ENCODE measurements at regions not wholly inside any gene's neighbourhood (a gene's known extent, or its start where the extent isn't known, plus 50 kb on each side); places are given as distances from the start of the nearest gene placed in this dataset.

GRCh38 chr10:36302086-36302485 lies 660.0 kb upstream of the FZD8 start:
- DNase-seq (ENCODE audit: low read depth) = no peak

- no peak for DNase-seq (ENCODE audit: low read depth)
These were observed 659.4 kb upstream of the FZD8 start for GRCh38 chr10:36301539-36301938.

GRCh38 chr10:36301139-36301538 lies 659.0 kb upstream of the FZD8 start:
- no peak for DNase-seq (ENCODE audit: low read depth)

GRCh38 chr10:36283827-36284226 lies 641.7 kb upstream of the FZD8 start:
- no peak for DNase-seq (ENCODE audit: low read depth)

GRCh38 chr10:36281831-36282331 lies 639.8 kb upstream of the FZD8 start:
- DNase-seq (ENCODE audit: low read depth) = peak; percentile 21

GRCh38 chr10:36280890-36281499 lies 638.9 kb upstream of the FZD8 start:
- DNase-seq (ENCODE audit: low read depth) = peak; percentile 9

- DNase-seq (ENCODE audit: low read depth) = peak; percentile 39
These were observed 638.2 kb upstream of the FZD8 start for GRCh38 chr10:36280321-36280741.

GRCh38 chr10:36278176-36278575 lies 636.1 kb upstream of the FZD8 start:
- no peak for DNase-seq (ENCODE audit: low read depth)

- DNase-seq (ENCODE audit: low read depth) = no peak
These were observed 635.4 kb upstream of the FZD8 start for GRCh38 chr10:36277459-36277858.

- DNase-seq (ENCODE audit: low read depth) = no peak
These were observed 629.7 kb upstream of the FZD8 start for GRCh38 chr10:36271627-36272340.

GRCh38 chr10:36269222-36269621 lies 627.1 kb upstream of the FZD8 start:
- no peak for DNase-seq (ENCODE audit: low read depth)

- DNase-seq (ENCODE audit: low read depth) = no peak
These were observed 624.8 kb upstream of the FZD8 start for GRCh38 chr10:36266923-36267322.

- DNase-seq (ENCODE audit: low read depth) = no peak
These were observed 623.6 kb upstream of the FZD8 start for GRCh38 chr10:36265741-36266140.

GRCh38 chr10:36263871-36264270 lies 621.8 kb upstream of the FZD8 start:
- DNase-seq (ENCODE audit: low read depth) = no peak

GRCh38 chr10:36256948-36257356 lies 614.9 kb upstream of the FZD8 start:
- DNase-seq (ENCODE audit: low read depth) = peak; percentile 84

GRCh38 chr10:36256166-36256565 lies 614.1 kb upstream of the FZD8 start:
- DNase-seq (ENCODE audit: low read depth) = no peak

GRCh38 chr10:36254199-36254598 lies 612.1 kb upstream of the FZD8 start:
- DNase-seq (ENCODE audit: low read depth) = no peak

GRCh38 chr10:36253731-36254130 lies 611.6 kb upstream of the FZD8 start:
- DNase-seq (ENCODE audit: low read depth) = no peak

GRCh38 chr10:36251068-36251467 lies 609.0 kb upstream of the FZD8 start:
- no peak for DNase-seq (ENCODE audit: low read depth)

GRCh38 chr10:36248304-36248981 lies 606.3 kb upstream of the FZD8 start:
- DNase-seq (ENCODE audit: low read depth) = no peak

GRCh38 chr10:36247478-36247877 lies 605.4 kb upstream of the FZD8 start:
- no peak for DNase-seq (ENCODE audit: low read depth)

- DNase-seq (ENCODE audit: low read depth) = no peak
These were observed 594.8 kb upstream of the FZD8 start for GRCh38 chr10:36236931-36237330.

GRCh38 chr10:36236341-36236740 lies 594.2 kb upstream of the FZD8 start:
- DNase-seq (ENCODE audit: low read depth) = no peak
